Endothelial cell of umbilical vein (primary cell): ENCODE measurements at regions not wholly inside any gene's neighbourhood (a gene's known extent, or its start where the extent isn't known, plus 50 kb on each side); places are given as distances from the start of the nearest gene placed in this dataset.
"Not testable (repeated sequence)": the region's sequence is repeated elsewhere in the genome, so short reads cannot be mapped to it uniquely, and the experiment has no call there.

Experiments
- JUN ChIP-seq: IDR thresholded peaks from 2 replicates; pipeline ENCODE4 v1.6.1; 2011; ENCODE audit warnings: borderline replicate concordance, low read depth; ENCODE audit not compliant: insufficient read length, insufficient read depth
- TF ChIP-seq, protein P1 (sequence below), 2 donors: IDR thresholded peaks; 1 replicate in 1 of 2; 2 replicates in 1 of 2; pipeline ENCODE4 v1.5.1; 2011; ENCODE audit warnings: low read length in 2 of 2, mild to moderate bottlenecking in 2 of 2, moderate library complexity in 2 of 2, control low read depth in 1 of 2, inconsistent platforms in 1 of 2, low read depth in 1 of 2; ENCODE audit not compliant: insufficient read depth in 1 of 2; ENCODE audit errors: extremely low read depth in 1 of 2

DNA sequence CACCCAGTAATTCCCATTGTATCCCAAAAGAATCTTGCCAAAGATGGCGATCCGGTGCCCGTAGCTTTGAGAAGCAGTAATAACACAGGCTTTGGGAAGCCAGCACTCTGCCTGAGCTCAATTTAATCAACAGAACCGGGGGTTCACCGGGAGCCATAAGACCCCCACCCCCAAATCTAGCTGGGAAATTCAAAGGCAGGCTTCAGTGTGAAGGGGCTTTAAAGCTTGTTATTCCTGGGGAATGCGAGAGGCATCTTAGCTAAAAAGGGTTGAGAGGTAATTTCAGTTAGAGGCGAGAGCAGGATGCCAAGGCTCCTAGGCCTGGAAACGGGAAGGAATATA is 78.4 kb upstream of the METTL9 start:
- TF ChIP-seq, protein P1, sequence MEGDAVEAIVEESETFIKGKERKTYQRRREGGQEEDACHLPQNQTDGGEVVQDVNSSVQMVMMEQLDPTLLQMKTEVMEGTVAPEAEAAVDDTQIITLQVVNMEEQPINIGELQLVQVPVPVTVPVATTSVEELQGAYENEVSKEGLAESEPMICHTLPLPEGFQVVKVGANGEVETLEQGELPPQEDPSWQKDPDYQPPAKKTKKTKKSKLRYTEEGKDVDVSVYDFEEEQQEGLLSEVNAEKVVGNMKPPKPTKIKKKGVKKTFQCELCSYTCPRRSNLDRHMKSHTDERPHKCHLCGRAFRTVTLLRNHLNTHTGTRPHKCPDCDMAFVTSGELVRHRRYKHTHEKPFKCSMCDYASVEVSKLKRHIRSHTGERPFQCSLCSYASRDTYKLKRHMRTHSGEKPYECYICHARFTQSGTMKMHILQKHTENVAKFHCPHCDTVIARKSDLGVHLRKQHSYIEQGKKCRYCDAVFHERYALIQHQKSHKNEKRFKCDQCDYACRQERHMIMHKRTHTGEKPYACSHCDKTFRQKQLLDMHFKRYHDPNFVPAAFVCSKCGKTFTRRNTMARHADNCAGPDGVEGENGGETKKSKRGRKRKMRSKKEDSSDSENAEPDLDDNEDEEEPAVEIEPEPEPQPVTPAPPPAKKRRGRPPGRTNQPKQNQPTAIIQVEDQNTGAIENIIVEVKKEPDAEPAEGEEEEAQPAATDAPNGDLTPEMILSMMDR (IDR thresholded peaks at IDR 0.05; ENCODE audit: extremely low read depth in 1 of 2, insufficient read depth in 1 of 2, low read depth in 1 of 2, low read length in 2 of 2), result not testable (repeated sequence)
- TF ChIP-seq JUN, result not testable (repeated sequence)
